HG03280 (cell line): ENCODE measurements at regions not wholly inside any gene's neighbourhood (a gene's known extent, or its start where the extent isn't known, plus 50 kb on each side); places are given as distances from the start of the nearest gene placed in this dataset.
"Not testable (repeated sequence)": the region's sequence is repeated elsewhere in the genome, so short reads cannot be mapped to it uniquely, and the experiment has no call there.

Experiments used
- ATAC-seq: cut with Tn5 transposase; IDR thresholded peaks from one replicate; pipeline ENCODE4 v1.9.1; 2021; ENCODE audit warnings: mild to moderate bottlenecking, moderate library complexity; ENCODE audit not compliant: unreplicated experiment

GRCh38 chr12:102344691-102345090 is 135.7 kb downstream of the IGF1 start:
- no peak for ATAC-seq

- ATAC-seq: no peak
Measured at GRCh38 chr12:102343361-102344121, 136.8 kb downstream of the IGF1 start.

- no peak for ATAC-seq
Measured at GRCh38 chr12:102342281-102343006, 137.9 kb downstream of the IGF1 start.

- ATAC-seq: no peak
Measured at GRCh38 chr12:102334765-102335164, 137.1 kb upstream of the PMCH start.

- ATAC-seq: no peak
Measured at GRCh38 chr12:102331419-102331818, 133.8 kb upstream of the PMCH start.

- no peak for ATAC-seq
Measured at GRCh38 chr12:102329883-102330282, 132.2 kb upstream of the PMCH start.

GRCh38 chr12:102326982-102327381 is 129.3 kb upstream of the PMCH start:
- ATAC-seq: no peak

GRCh38 chr12:102325108-102325507 is 127.5 kb upstream of the PMCH start:
- ATAC-seq: not testable (repeated sequence)

- no peak for ATAC-seq
Measured at GRCh38 chr12:102323799-102324198, 126.2 kb upstream of the PMCH start.

GRCh38 chr12:102322254-102322653 is 124.6 kb upstream of the PMCH start:
- ATAC-seq: no peak

- no peak for ATAC-seq
Measured at GRCh38 chr12:102321305-102322082, 123.9 kb upstream of the PMCH start.

GRCh38 chr12:102317155-102317554 is 119.5 kb upstream of the PMCH start:
- no peak for ATAC-seq

- no peak for ATAC-seq
Measured at GRCh38 chr12:102316723-102317122, 119.1 kb upstream of the PMCH start.

GRCh38 chr12:102314821-102315220 is 117.2 kb upstream of the PMCH start:
- no peak for ATAC-seq

- not testable (repeated sequence) for ATAC-seq
Measured at GRCh38 chr12:102313116-102313971, 115.7 kb upstream of the PMCH start.

- ATAC-seq: no peak
Measured at GRCh38 chr12:102305486-102305885, 107.9 kb upstream of the PMCH start.

- not testable (repeated sequence) for ATAC-seq
Measured at GRCh38 chr12:102304667-102305066, 107.0 kb upstream of the PMCH start.

GRCh38 chr12:102302553-102302952 is 104.9 kb upstream of the PMCH start:
- ATAC-seq: no peak

- ATAC-seq: no peak
Measured at GRCh38 chr12:102301547-102301946, 103.9 kb upstream of the PMCH start.

- ATAC-seq: peak; percentile 94
Measured at GRCh38 chr12:102300824-102301461, 103.3 kb upstream of the PMCH start.
